Umbilical cord (tissue), 1 donor: ENCODE measurements at regions not wholly inside any gene's neighbourhood (a gene's known extent, or its start where the extent isn't known, plus 50 kb on each side); places are given as distances from the start of the nearest gene placed in this dataset.

Experiments used
- DNase-seq: peaks from one replicate; pipeline ENCODE4 v3.0.0-alpha.2; 2015; ENCODE audit warnings: low spot score

- DNase-seq = no peak
Observed at GRCh38 chr5:3394891-3395599, 200.6 kb upstream of the IRX1 start.

- no peak for DNase-seq
Observed at GRCh38 chr5:3393920-3394597, 201.6 kb upstream of the IRX1 start.

- DNase-seq = no peak
Observed at GRCh38 chr5:3393122-3393919, 202.3 kb upstream of the IRX1 start.

- no peak for DNase-seq
Observed at GRCh38 chr5:3392306-3392939, 203.2 kb upstream of the IRX1 start.

- DNase-seq = no peak
Observed at GRCh38 chr5:3391210-3391609, 204.4 kb upstream of the IRX1 start.

- DNase-seq = no peak
Observed at GRCh38 chr5:3389471-3390026, 206.1 kb upstream of the IRX1 start.

- no peak for DNase-seq
Observed at GRCh38 chr5:3386637-3387036, 209.0 kb upstream of the IRX1 start.

- no peak for DNase-seq
Observed at GRCh38 chr5:3385991-3386519, 209.6 kb upstream of the IRX1 start.

- no peak for DNase-seq
Observed at GRCh38 chr5:3384531-3384930, 211.1 kb upstream of the IRX1 start.

GRCh38 chr5:3382782-3383181, 212.8 kb upstream of the IRX1 start:
- DNase-seq = no peak

- DNase-seq = no peak
Observed at GRCh38 chr5:3382151-3382550, 213.5 kb upstream of the IRX1 start.

GRCh38 chr5:3381206-3381825, 214.3 kb upstream of the IRX1 start:
- DNase-seq = no peak

- no peak for DNase-seq
Observed at GRCh38 chr5:3380689-3381088, 214.9 kb upstream of the IRX1 start.

GRCh38 chr5:3377831-3378230, 217.8 kb upstream of the IRX1 start:
- DNase-seq = no peak

GRCh38 chr5:3377176-3377575, 218.5 kb upstream of the IRX1 start:
- DNase-seq = no peak

- DNase-seq = no peak
Observed at GRCh38 chr5:3376611-3377010, 219.0 kb upstream of the IRX1 start.

GRCh38 chr5:3375586-3376311, 219.9 kb upstream of the IRX1 start:
- DNase-seq = no peak

- no peak for DNase-seq
Observed at GRCh38 chr5:3373391-3373790, 222.2 kb upstream of the IRX1 start.

GRCh38 chr5:3372289-3372688, 223.3 kb upstream of the IRX1 start:
- DNase-seq = no peak

- no peak for DNase-seq
Observed at GRCh38 chr5:3365501-3366215, 230.0 kb upstream of the IRX1 start.
